ENCODE measurements at regions not wholly inside any gene's neighbourhood (a gene's known extent, or its start where the extent isn't known, plus 50 kb on each side); places are given as distances from the start of the nearest gene placed in this dataset.

DNA sequence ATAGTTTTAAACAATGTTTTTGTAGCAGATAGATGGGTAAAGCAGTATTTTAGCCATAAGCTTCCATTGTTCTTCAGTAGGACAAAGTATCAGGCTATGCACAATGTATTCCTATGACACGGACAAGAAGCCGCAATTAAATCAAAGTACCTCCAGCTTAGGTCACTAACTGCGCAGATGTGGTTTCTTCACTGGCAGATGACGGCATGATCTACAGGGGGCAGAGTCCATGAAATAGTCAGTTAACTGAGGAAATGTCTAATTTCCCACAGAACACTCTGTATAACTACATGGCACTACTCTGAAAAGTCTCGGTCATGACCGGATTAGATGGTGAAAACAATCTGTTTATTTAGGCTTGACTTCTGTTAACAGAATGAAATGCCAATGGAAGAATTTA, 120.7 kb upstream of the TRPM3 start:
- Histone ChIP-seq H3K9me3 (ENCODE audit: control insufficient read depth, insufficient read depth, low read length) (no peaks in the 10 kb centered on the region), H3K9ac (ENCODE audit: low read depth, low read length) (no peak overlapping the region), H3K36me3 (ENCODE audit: insufficient read depth, low read length) (no peaks in the 10 kb centered on the region), H3K4me1 (ENCODE audit: insufficient read depth, low read length) (peaks cover 20% of the 10 kb centered on the region; the same call in 1 of the 2 replicates)

DNA sequence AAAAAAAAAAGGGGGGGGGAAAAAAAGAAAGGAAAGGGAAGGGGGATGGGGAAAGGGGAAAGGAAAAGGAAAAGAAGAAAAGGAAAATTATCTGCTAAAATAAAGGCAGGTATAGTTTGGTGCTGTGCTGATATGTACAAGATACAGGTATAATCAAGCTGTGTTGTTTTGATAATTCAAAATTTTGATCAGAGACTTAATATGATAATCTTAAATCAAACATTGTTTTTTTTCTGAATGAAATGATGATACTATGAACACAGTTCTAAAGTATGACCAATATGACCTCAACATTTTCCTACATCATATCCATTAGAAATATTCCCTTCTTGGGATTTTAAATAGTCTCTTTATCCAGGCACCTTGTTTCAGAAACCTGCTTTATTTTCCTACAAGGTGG, 115.6 kb upstream of the TRPM3 start:
- peaks cover 6% of the 10 kb centered on the region; the same call in 1 of the 2 replicates for H3K4me1 ChIP-seq (ENCODE audit: insufficient read depth, low read length)
- H3K36me3 ChIP-seq (ENCODE audit: insufficient read depth, low read length), result no peaks in the 10 kb centered on the region
- no peak overlapping the region for H3K9ac ChIP-seq (ENCODE audit: low read depth, low read length)
- no peaks in the 10 kb centered on the region for H3K9me3 ChIP-seq (ENCODE audit: control insufficient read depth, insufficient read depth, low read length)

DNA sequence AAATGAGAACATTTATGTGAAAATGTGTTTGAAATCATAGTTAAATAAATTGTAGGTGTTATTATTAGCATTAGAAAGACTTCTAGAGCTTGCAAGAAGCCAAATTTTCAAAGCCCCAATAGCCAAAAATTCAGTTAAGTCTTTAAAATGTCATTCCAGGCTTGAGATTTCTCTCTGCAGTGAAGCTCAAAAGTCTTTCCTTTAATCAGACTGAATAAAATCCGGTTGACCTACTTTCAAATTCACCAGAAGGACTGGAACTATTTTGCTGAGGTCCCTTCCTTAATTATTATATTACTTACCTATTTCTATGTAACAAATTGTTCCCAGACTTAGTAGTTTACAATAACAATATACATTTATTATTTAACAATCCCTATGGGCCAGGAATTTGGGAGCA, 112.2 kb upstream of the TRPM3 start:
- Histone ChIP-seq H3K36me3 (ENCODE audit: insufficient read depth, low read length) (no peaks in the 10 kb centered on the region), H3K9ac (ENCODE audit: low read depth, low read length) (no peak overlapping the region), H3K9me3 (ENCODE audit: control insufficient read depth, insufficient read depth, low read length) (no peaks in the 10 kb centered on the region), H3K4me1 (ENCODE audit: insufficient read depth, low read length) (no peaks in the 10 kb centered on the region)

DNA sequence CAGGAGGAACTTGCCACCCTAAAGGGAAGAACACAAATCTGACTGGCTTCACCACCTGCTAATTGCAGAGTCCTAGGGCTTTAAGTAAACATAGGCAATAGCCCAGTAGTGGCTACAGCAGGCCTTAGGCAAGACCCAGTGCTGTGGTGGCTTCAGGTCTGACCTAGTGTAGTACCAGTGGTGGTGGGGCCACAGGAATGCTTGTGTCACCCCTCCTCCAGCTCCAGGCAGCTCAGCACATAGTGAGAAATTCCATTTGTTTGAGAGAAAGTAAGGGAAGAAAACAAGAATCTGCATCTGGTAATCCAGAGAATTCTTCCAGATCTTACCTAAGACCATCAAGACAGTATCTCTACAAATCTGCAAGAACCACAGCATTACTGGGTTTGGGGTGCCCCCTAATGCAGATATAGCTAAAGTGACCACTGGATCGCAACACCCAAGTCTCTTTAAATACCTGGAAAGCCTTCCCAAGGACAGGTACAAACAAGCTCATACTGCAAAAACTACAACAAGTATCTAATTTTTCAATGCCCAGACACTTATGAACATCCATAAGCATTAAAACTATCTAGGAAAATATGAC, 102.6 kb upstream of the TRPM3 start:
- Histone ChIP-seq H3K9me3 (ENCODE audit: control insufficient read depth, insufficient read depth, low read length) (no peaks in the 10 kb centered on the region), H3K36me3 (ENCODE audit: insufficient read depth, low read length) (no peaks in the 10 kb centered on the region), H3K9ac (ENCODE audit: low read depth, low read length) (no peak overlapping the region), H3K4me1 (ENCODE audit: insufficient read depth, low read length) (peaks cover 6% of the 10 kb centered on the region; the same call in 1 of the 2 replicates)

- Histone ChIP-seq H3K4me1 (ENCODE audit: insufficient read depth, low read length) (peaks cover 3% of the 10 kb centered on the region; the same call in 1 of the 2 replicates), H3K9me3 (ENCODE audit: control insufficient read depth, insufficient read depth, low read length) (0 out of 2 replicates have a peak, but pooled peaks cover 2% of the 10 kb centered on the region), H3K9ac (ENCODE audit: low read depth, low read length) (no peak overlapping the region), H3K36me3 (ENCODE audit: insufficient read depth, low read length) (no peaks in the 10 kb centered on the region)
Observed at GRCh38 chr9:71218774-71219173, 97.4 kb upstream of the TRPM3 start.

- H3K9me3 ChIP-seq (ENCODE audit: control insufficient read depth, insufficient read depth, low read length), result peaks cover 2% of the 10 kb centered on the region; the same call in 1 of the 2 replicates
- no peaks in the 10 kb centered on the region for H3K4me1 ChIP-seq (ENCODE audit: insufficient read depth, low read length)
- no peak overlapping the region for H3K9ac ChIP-seq (ENCODE audit: low read depth, low read length)
- H3K36me3 ChIP-seq (ENCODE audit: insufficient read depth, low read length), result no peaks in the 10 kb centered on the region
Observed at GRCh38 chr9:71213633-71214032, 92.2 kb upstream of the TRPM3 start.

GRCh38 chr9:71210326-71210725, 88.9 kb upstream of the TRPM3 start:
- Histone ChIP-seq H3K4me1 (ENCODE audit: insufficient read depth, low read length) (no peaks in the 10 kb centered on the region), H3K9me3 (ENCODE audit: control insufficient read depth, insufficient read depth, low read length) (peaks cover 2% of the 10 kb centered on the region; the same call in 1 of the 2 replicates), H3K36me3 (ENCODE audit: insufficient read depth, low read length) (no peaks in the 10 kb centered on the region), H3K9ac (ENCODE audit: low read depth, low read length) (no peak overlapping the region)

DNA sequence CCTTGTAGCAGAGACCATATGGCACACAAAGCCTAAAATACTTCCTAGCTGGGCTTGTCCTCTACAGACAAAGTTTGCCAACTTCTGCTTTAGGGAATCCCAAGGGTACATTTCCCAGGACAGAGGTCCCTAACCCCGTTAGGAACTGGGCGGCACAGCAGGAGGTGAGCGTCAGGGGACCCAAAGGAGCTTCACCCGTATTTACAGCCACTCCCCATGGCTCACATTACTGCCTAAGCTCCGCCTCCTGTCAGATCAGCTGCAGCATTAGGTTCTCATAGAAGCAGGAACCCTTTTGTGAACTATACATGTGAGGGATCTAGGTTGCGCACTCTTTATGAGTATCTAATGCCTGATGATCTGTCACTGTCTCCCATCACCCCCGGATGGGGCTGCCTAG, 88.5 kb upstream of the TRPM3 start:
- Histone ChIP-seq H3K4me1 (ENCODE audit: insufficient read depth, low read length) (no peaks in the 10 kb centered on the region), H3K9me3 (ENCODE audit: control insufficient read depth, insufficient read depth, low read length) (peaks cover 2% of the 10 kb centered on the region; the same call in 1 of the 2 replicates), H3K9ac (ENCODE audit: low read depth, low read length) (no peak overlapping the region), H3K36me3 (ENCODE audit: insufficient read depth, low read length) (no peaks in the 10 kb centered on the region)

DNA sequence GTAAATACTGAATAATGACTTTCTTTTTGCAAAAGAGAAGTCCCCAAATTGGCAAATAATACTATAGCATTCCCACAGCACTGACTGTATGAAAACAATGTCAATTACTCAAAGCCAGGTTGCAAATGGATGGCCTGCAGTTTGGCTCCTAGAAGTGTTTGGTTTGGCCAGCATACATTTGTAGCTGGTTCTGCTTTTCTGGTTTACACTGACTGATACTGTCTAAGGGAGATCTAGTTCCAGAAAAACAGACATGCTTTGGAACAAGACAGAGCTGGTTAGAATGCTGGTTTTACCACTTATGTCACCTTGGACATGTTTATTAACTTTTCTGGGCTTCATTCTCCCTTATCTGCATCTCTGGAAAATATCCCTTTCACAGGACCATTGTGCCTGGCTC, 81.5 kb upstream of the TRPM3 start:
- no peaks in the 10 kb centered on the region for H3K4me1 ChIP-seq (ENCODE audit: insufficient read depth, low read length)
- H3K9me3 ChIP-seq (ENCODE audit: control insufficient read depth, insufficient read depth, low read length), result no peaks in the 10 kb centered on the region

GRCh38 chr9:71191708-71192107, 70.3 kb upstream of the TRPM3 start:
- Histone ChIP-seq H3K4me1 (ENCODE audit: insufficient read depth, low read length) (no peaks in the 10 kb centered on the region), H3K9me3 (ENCODE audit: control insufficient read depth, insufficient read depth, low read length) (no peaks in the 10 kb centered on the region), H3K9ac (ENCODE audit: low read depth, low read length) (no peak overlapping the region), H3K36me3 (ENCODE audit: insufficient read depth, low read length) (no peaks in the 10 kb centered on the region)

More for the DNA sequence above, 81.5 kb upstream of the TRPM3 start:
- Histone ChIP-seq H3K9ac (ENCODE audit: low read depth, low read length) (no peak overlapping the region), H3K36me3 (ENCODE audit: insufficient read depth, low read length) (no peaks in the 10 kb centered on the region)

DNA sequence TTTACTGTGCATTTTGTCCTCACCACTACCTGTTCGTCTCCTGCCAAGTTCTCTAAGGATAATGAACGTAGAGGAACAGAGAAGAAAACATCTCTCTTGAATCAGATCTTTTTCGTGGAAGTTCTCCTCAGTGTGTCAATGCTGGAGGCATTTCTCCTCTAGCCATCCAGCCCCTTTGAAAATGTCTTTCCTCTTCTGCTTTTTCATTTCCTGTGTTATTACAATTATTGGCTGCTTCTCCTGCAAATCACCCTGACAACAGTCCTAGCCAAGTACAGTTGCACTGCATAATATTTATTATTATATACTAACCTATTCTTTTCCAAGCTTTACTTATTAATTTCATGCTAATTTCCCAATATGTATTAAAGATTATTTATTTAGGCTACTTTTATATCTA, 61.8 kb upstream of the TRPM3 start:
- no peaks in the 10 kb centered on the region for H3K9me3 ChIP-seq (ENCODE audit: control insufficient read depth, insufficient read depth, low read length)
- no peaks in the 10 kb centered on the region for H3K36me3 ChIP-seq (ENCODE audit: insufficient read depth, low read length)
- H3K4me1 ChIP-seq (ENCODE audit: insufficient read depth, low read length), result no peaks in the 10 kb centered on the region
- no peak overlapping the region for H3K9ac ChIP-seq (ENCODE audit: low read depth, low read length)

- no peaks in the 10 kb centered on the region for H3K36me3 ChIP-seq (ENCODE audit: insufficient read depth, low read length)
- H3K9ac ChIP-seq (ENCODE audit: low read depth, low read length), result no peak overlapping the region
- H3K4me1 ChIP-seq (ENCODE audit: insufficient read depth, low read length), result no peaks in the 10 kb centered on the region
- H3K9me3 ChIP-seq (ENCODE audit: control insufficient read depth, insufficient read depth, low read length), result no peaks in the 10 kb centered on the region
Observed at GRCh38 chr9:71179183-71179582, 57.8 kb upstream of the TRPM3 start.

DNA sequence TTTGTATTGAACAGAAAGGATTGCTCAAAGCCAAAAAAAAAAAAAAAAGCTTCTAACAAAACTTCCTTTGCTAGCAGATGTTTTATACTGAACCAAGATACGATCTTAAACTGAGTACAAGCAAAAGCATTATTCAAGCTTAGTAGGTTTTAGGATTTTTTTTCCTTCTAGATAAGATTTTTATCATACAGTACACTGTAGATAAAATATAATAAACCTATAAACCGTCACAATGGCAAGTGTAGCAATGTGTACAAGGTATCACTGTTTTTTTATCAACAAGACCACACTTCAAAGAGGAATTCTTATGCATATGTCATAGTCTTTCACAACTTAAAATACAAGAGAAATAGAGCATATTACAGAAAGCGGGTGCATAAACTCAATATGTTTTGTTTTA, 56.5 kb upstream of the TRPM3 start:
- Histone ChIP-seq H3K36me3 (ENCODE audit: insufficient read depth, low read length) (no peaks in the 10 kb centered on the region), H3K9ac (ENCODE audit: low read depth, low read length) (no peak overlapping the region), H3K9me3 (ENCODE audit: control insufficient read depth, insufficient read depth, low read length) (no peaks in the 10 kb centered on the region), H3K4me1 (ENCODE audit: insufficient read depth, low read length) (no peaks in the 10 kb centered on the region; the same call in 1 of the 2 replicates)

DNA sequence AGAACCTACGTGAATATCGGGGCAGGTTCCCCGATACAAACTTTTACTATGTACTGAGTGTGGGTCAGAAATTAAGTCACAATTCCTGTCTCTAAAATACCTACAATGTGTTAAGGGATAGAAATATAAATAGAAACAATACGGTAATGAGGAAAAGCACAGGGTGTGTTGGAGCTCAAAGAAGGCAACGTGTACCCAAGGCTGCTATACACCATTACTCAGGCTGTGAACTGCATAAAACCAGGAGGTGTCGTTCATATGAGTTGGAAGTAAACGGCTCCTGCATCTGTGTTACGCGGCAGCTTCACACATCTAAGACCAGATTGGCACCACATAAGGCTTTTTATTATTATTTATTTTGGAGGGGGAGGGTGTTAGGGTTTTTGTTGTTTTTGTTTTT, 50.1 kb upstream of the TRPM3 start:
- Histone ChIP-seq H3K9ac (ENCODE audit: low read depth, low read length) (no peak overlapping the region), H3K9me3 (ENCODE audit: control insufficient read depth, insufficient read depth, low read length) (no peaks in the 10 kb centered on the region)

More for the DNA sequence above, 50.1 kb upstream of the TRPM3 start:
- H3K4me1 ChIP-seq (ENCODE audit: insufficient read depth, low read length), result peaks cover 6% of the 10 kb centered on the region; the same call in 1 of the 2 replicates
- no peaks in the 10 kb centered on the region for H3K36me3 ChIP-seq (ENCODE audit: insufficient read depth, low read length)

Measured in ES-I3 (cell line).